ENCODE measurements at regions not wholly inside any gene's neighbourhood (a gene's known extent, or its start where the extent isn't known, plus 50 kb on each side); places are given as distances from the start of the nearest gene placed in this dataset.

DNA sequence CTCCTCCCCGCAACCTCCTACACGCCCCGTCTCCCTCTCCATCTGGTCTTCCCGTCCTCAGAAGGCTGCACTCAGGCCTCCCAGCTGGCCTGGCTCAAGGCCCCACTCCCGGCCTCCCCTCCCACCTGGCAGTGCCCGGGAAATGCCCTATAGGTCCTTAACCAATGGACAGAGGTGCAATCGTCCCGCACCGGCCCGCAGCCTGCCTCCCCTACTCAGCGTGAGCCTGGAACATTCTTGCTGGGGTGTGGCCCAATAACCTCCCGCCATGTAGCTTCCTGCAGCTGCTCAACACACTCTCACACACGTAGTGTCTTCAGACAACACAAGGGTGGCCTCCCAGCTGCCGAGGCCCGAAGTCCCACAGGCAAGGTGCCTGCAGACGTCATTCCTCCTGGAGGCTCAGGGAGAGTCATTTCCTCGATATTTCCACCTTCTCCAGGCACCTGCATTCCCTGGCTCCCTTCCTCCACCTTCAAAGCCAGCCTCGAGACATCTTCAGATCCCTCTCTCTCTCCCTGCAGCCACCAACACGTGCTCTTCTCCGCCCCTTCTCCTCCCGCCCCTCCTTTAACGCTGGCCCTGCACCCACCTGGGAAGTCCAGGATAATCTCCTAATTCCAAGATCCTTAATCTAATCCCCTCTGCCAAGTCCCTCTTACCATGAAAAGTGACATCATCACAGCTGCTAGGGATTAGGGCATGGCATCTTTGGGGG is 56.2 kb downstream of the ADRA2C start:
- no peak for DNase-seq (ENCODE audit: low read depth)
- TF ChIP-seq, protein P1, sequence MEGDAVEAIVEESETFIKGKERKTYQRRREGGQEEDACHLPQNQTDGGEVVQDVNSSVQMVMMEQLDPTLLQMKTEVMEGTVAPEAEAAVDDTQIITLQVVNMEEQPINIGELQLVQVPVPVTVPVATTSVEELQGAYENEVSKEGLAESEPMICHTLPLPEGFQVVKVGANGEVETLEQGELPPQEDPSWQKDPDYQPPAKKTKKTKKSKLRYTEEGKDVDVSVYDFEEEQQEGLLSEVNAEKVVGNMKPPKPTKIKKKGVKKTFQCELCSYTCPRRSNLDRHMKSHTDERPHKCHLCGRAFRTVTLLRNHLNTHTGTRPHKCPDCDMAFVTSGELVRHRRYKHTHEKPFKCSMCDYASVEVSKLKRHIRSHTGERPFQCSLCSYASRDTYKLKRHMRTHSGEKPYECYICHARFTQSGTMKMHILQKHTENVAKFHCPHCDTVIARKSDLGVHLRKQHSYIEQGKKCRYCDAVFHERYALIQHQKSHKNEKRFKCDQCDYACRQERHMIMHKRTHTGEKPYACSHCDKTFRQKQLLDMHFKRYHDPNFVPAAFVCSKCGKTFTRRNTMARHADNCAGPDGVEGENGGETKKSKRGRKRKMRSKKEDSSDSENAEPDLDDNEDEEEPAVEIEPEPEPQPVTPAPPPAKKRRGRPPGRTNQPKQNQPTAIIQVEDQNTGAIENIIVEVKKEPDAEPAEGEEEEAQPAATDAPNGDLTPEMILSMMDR (IDR thresholded peaks at IDR 0.05; ENCODE audit: control insufficient read depth, insufficient read depth, low read depth, low read length, missing control alignments): no peak
- H3K4me3 ChIP-seq (ENCODE audit: control insufficient read depth, low read depth, low read length): no peak overlapping the region

DNA sequence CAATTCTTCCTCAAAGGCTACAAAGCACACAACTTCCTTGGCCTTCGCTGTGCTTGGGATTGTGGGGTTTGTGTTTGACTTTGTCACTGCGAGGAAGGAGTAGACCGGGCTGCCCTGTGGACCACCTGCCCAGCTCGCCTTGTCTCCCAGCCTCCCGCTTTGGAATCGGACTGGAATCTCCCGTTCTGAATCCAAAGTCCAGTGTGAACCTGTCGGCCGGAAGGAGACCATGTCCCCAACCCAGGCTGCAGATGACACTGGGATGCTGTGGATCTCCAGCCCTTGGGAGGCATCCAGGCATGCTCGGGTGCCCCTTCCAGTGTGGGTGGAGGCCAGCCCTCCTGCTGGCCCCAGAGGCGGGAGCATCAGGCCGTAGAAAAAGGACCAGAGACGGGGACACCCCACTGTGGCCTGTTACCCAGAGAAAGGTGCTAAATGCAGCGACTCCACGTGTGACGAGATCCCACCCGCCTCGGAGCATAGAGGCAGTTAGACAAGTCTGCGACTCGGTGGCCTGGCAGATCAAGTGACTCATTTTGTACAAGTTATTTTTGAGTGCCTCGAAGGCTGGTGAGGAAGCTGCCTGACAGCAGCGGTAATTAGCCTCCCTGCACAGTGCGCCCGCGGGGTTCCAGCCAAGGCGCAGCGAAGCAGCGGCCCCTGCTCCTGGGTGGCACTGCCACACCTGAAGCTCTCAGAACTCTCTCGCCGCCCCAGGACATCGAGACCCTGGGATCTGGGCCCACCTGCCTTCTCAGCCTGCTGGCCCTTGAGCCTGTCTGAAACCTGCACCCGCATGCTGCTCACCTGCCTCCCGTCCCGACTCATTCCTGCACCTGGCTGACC is 57.5 kb downstream of the ADRA2C start:
- no peak for DNase-seq (ENCODE audit: low read depth)
- H3K4me3 ChIP-seq (ENCODE audit: control insufficient read depth, low read depth, low read length): no peak overlapping the region
- TF ChIP-seq, protein P1 (IDR thresholded peaks at IDR 0.05; ENCODE audit: control insufficient read depth, insufficient read depth, low read depth, low read length, missing control alignments): no peak

DNA sequence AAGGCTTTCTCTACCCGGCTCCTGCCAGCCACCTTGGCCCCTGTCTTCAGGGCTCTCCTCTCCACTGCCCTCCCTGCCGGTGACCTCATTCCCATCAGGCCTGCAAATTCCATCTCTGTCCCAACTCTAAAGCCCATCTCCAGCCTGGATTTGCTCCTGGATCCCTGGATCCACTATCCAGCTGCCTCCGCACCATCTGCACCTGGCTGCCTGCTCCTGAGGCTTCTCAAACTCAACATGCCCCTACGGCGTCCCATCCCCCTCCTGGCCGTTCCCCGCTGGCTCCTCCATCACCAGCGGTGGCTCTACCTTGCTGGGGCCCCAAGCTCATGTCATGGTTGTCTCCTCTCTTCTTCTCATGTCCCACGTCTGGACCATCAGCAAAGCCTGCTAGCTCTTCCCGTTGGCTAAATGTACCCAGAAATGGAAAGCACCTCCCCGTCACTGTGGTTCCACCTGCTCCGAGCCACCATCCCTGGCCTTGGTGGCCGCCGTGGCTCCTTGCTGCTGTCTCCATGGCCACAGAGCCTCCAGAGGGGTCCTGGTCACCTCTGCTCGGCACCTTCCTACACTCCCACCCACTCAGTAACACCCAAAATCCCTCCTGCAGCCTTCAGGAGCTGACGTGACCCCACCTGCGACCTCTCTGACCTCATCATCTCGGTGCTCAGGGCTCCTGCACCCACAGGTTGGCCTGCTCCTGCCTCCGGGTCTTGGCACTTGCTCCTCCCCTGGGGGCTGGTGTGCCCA is 58.5 kb downstream of the ADRA2C start:
- TF ChIP-seq, protein P1 (IDR thresholded peaks at IDR 0.05; ENCODE audit: control insufficient read depth, insufficient read depth, low read depth, low read length, missing control alignments): no peak
- DNase-seq (ENCODE audit: low read depth): no peak
- no peak overlapping the region for H3K4me3 ChIP-seq (ENCODE audit: control insufficient read depth, low read depth, low read length)

DNA sequence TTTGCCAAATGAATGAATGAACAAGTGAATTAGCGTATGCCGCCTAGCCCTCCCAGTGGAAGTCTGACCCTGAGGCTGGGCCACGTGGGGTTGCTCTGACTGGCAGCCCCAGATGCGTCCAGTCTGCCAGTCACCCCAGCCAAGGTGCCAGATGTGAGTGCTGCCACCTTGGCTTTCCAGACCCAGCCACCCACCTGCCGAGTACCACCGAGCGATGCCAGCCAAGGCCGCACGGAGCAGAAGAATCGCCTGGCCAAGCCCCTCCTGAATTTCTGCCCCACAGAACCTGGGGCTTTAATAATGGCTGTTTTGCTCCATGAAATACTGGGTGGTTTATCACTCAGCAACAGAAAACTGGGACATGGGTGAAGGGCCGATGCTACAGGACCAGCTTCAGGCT is 59.3 kb downstream of the ADRA2C start:
- H3K4me3 ChIP-seq (ENCODE audit: control insufficient read depth, low read depth, low read length): no peak overlapping the region
- DNase-seq (ENCODE audit: low read depth): no peak
- TF ChIP-seq, protein P1 (IDR thresholded peaks at IDR 0.05; ENCODE audit: control insufficient read depth, insufficient read depth, low read depth, low read length, missing control alignments): no peak

DNA sequence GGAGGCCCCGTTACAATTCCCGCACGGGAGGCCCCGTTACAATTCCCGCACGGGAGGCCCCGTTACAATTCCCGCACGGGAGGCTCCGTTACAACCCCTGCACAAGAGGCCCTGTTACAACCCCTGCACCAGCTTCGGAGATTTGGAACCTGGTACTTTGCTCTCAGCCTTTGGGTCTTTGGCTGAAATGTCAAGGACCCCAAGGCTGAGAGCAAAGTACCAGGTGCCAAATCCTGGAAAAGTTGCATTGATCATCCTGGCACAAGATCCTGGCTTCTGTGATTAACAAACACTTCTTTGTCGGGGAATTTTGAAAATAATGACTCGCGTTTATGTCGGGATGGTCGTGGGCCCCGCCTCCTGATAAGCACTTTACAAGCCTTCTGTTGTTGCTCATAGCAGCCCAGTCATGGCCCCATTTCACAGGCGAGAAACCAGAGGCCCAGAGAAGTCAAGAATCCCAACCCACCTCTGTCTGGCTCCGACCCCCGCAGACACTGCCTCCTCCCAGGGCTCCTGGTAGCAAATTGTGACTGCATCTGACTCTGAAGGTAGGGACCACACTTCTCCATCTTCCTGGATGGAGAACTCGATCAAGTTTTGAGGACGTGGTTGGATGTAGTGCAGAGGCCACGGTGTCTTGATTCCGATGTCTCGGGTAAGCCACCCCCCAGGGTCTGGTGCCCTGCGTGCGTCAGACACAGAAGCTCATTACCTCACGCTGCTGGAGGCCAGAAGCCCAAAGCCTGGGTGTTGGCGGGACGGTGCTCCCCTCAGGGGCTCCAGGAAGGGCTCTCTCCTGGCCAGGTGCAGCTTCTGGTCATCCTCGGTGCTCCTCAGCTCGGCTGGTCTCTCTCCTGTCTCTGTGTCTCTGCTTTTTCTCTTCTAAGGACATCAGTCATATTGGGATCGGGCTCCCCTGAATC is 60.3 kb downstream of the ADRA2C start:
- H3K4me3 ChIP-seq (ENCODE audit: control insufficient read depth, low read depth, low read length): no peak overlapping the region
- no peak for DNase-seq (ENCODE audit: low read depth)
- TF ChIP-seq, protein P1 (IDR thresholded peaks at IDR 0.05; ENCODE audit: control insufficient read depth, insufficient read depth, low read depth, low read length, missing control alignments): no peak

Measured in AG09309 (cell line).